Vagina (tissue), 2 donors: ENCODE measurements at regions not wholly inside any gene's neighbourhood (a gene's known extent, or its start where the extent isn't known, plus 50 kb on each side); places are given as distances from the start of the nearest gene placed in this dataset.

ENCODE experiments used
- DNase-seq, 2 donors: peaks; one replicate each; pipeline ENCODE4 v3.0.0-alpha.2; 2017; ENCODE audit errors: extremely low spot score in 2 of 2
- H3K27ac ChIP-seq: fragments of 200-600 bp; sonication (generic); one replicate; pipeline ENCODE4 v1.5.1; 2019
- H3K27me3 ChIP-seq: fragments of 200-600 bp; sonication (generic); one replicate; pipeline ENCODE4 v1.5.1; 2019
- H3K36me3 ChIP-seq, 2 donors: fragments of 200-600 bp; sonication (generic); one replicate each; pipeline ENCODE4 v1.5.1; 2017 to 2019
- H3K4me1 ChIP-seq: fragments of 200-600 bp; sonication (generic); one replicate; pipeline ENCODE4 v1.5.1; 2019
- H3K4me3 ChIP-seq, 2 donors: fragments of 200-600 bp; sonication (generic); 1 replicate in 1 of 2; 2 replicates in 1 of 2; pipeline ENCODE4 v1.5.1; 2016 to 2019
- H3K9me3 ChIP-seq: fragments of 200-600 bp; sonication (generic); one replicate; pipeline ENCODE4 v1.5.1; 2019
- CTCF ChIP-seq, 3 experiments: fragments of 450-650 bp in 2 of 3; fragments of 200-600 bp in 1 of 3; sonication (generic) in 1 of 3; IDR thresholded peaks; one replicate each; pipeline ENCODE4 v1.5.1; 2017 to 2019; ENCODE audit warnings: antibody characterized with exemption in 3 of 3, mild to moderate bottlenecking in 2 of 3, moderate library complexity in 2 of 3
- POLR2A ChIP-seq, 2 donors: fragments of 450-650 bp; IDR thresholded peaks; one replicate each; pipeline ENCODE4 v1.6.1; 2017; ENCODE audit warnings: antibody characterized with exemption in 2 of 2, mild to moderate bottlenecking in 2 of 2, moderate library complexity in 2 of 2
- POLR2AphosphoS5 ChIP-seq, 2 donors: sonication (generic); formaldehyde crosslinking; IDR thresholded peaks; one replicate each; pipeline ENCODE4 v1.9.0; 2017; ENCODE audit warnings: antibody characterized with exemption in 2 of 2, mild to moderate bottlenecking in 2 of 2, low read depth in 1 of 2; ENCODE audit not compliant: insufficient read depth in 1 of 2
- intact Hi-C: fragments of 100-400 bp; cut with DNase I; formaldehyde crosslinking; loops from one replicate; pipeline ENCODE4 v1.15.1; 2023

GRCh38 chr10:130816116-130816901 lies 495.2 kb downstream of the TCERG1L start:
- DNase-seq = peak; percentile 72 to 91

GRCh38 chr10:130817046-130817624 lies 494.4 kb downstream of the TCERG1L start:
- peak; percentile 34 to 91 for DNase-seq
- intact Hi-C loops = no loop called here
- TF ChIP-seq CTCF (IDR thresholded peaks at IDR 0.05) (no peak), POLR2AphosphoS5 (IDR thresholded peaks at IDR 0.05; ENCODE audit: insufficient read depth in 1 of 2, low read depth in 1 of 2) (no peak), POLR2A (IDR thresholded peaks at IDR 0.05) (no peak)

More at GRCh38 chr10:130816116-130816901, 495.2 kb downstream of the TCERG1L start:
- Histone ChIP-seq H3K9me3 (no peaks in the 10 kb centered on the region), H3K27me3 (no peaks in the 10 kb centered on the region), H3K4me3 (no peak overlapping the region), H3K27ac (no peak overlapping the region), H3K36me3 (no peaks in the 10 kb centered on the region), H3K4me1 (no peaks in the 10 kb centered on the region)
- intact Hi-C loops = no loop called here
- TF ChIP-seq POLR2AphosphoS5 (IDR thresholded peaks at IDR 0.05; ENCODE audit: insufficient read depth in 1 of 2, low read depth in 1 of 2) (no peak), CTCF (IDR thresholded peaks at IDR 0.05) (no peak)

GRCh38 chr10:130817674-130818073 lies 493.8 kb downstream of the TCERG1L start:
- Histone ChIP-seq H3K4me3 (no peak overlapping the region), H3K27me3 (no peaks in the 10 kb centered on the region), H3K36me3 (no peaks in the 10 kb centered on the region), H3K4me1 (no peaks in the 10 kb centered on the region), H3K27ac (no peak overlapping the region), H3K9me3 (no peaks in the 10 kb centered on the region)
- peak in 1 of 2 donors; percentile 52 for DNase-seq
- no peak for TF ChIP-seq POLR2A (IDR thresholded peaks at IDR 0.05)
- TF ChIP-seq CTCF (IDR thresholded peaks at IDR 0.05) = no peak
- TF ChIP-seq POLR2AphosphoS5 (IDR thresholded peaks at IDR 0.05; ENCODE audit: insufficient read depth in 1 of 2, low read depth in 1 of 2) = no peak
- intact Hi-C loops = no loop called here

More at GRCh38 chr10:130817046-130817624, 494.4 kb downstream of the TCERG1L start:
- H3K36me3 ChIP-seq = no peaks in the 10 kb centered on the region
- no peaks in the 10 kb centered on the region for H3K9me3 ChIP-seq
- H3K4me3 ChIP-seq = no peak overlapping the region
- no peaks in the 10 kb centered on the region for H3K4me1 ChIP-seq
- H3K27ac ChIP-seq = no peak overlapping the region
- no peaks in the 10 kb centered on the region for H3K27me3 ChIP-seq

- Histone ChIP-seq H3K27ac (no peak overlapping the region), H3K4me3 (no peak overlapping the region), H3K27me3 (no peaks in the 10 kb centered on the region), H3K4me1 (no peaks in the 10 kb centered on the region), H3K36me3 (no peaks in the 10 kb centered on the region), H3K9me3 (no peaks in the 10 kb centered on the region)
- peak in 1 of 2 donors; percentile 72 for DNase-seq
- intact Hi-C loops = no loop called here
- no peak for TF ChIP-seq POLR2AphosphoS5 (IDR thresholded peaks at IDR 0.05; ENCODE audit: insufficient read depth in 1 of 2, low read depth in 1 of 2)
- TF ChIP-seq CTCF (IDR thresholded peaks at IDR 0.05) = no peak
- no peak for TF ChIP-seq POLR2A (IDR thresholded peaks at IDR 0.05)
Measured at GRCh38 chr10:130820880-130821482, 490.5 kb downstream of the TCERG1L start.
